CD14-positive monocyte (primary cell): ENCODE measurements at regions not wholly inside any gene's neighbourhood (a gene's known extent, or its start where the extent isn't known, plus 50 kb on each side); places are given as distances from the start of the nearest gene placed in this dataset.

Source experiments
- DNase-seq, 3 donors: peaks; one replicate each; pipeline ENCODE4 v3.0.0-alpha.2; 2011 to 2022
- H2AFZ ChIP-seq: 2 replicates; pipeline ENCODE4 v1.6.0; 2012; ENCODE audit warnings: mild to moderate bottlenecking, low read depth, low read length, inconsistent platforms; ENCODE audit not compliant: insufficient read depth, poor library complexity, severe bottlenecking
- H3K27ac ChIP-seq, 2 donors: 1 replicate in 1 of 2; 2 replicates in 1 of 2; pipeline ENCODE4 v1.5.1; 2012 to 2013; ENCODE audit warnings: low read length in 2 of 2, control low read depth in 1 of 2, inconsistent platforms in 1 of 2, low read depth in 1 of 2, mild to moderate bottlenecking in 1 of 2
- H3K27me3 ChIP-seq, 2 donors: one replicate each; pipeline versions ENCODE4 v1.6.0 to v1.6.1; 2011 to 2013; ENCODE audit warnings: low read length in 2 of 2; ENCODE audit not compliant: control insufficient read depth in 2 of 2, insufficient read depth in 2 of 2
- H3K36me3 ChIP-seq, 2 donors: replicated peaks in 1 of 2; 1 replicate in 1 of 2; 2 replicates in 1 of 2; pipeline versions ENCODE4 v1.5.1 to v1.6.1; 2012 to 2013; ENCODE audit warnings: low read length in 2 of 2, control low read depth in 1 of 2, inconsistent platforms in 1 of 2, mild to moderate bottlenecking in 1 of 2; ENCODE audit not compliant: insufficient read depth in 2 of 2, control insufficient read depth in 1 of 2
- H3K4me1 ChIP-seq, 2 donors: 1 replicate in 1 of 2; 2 replicates in 1 of 2; pipeline versions ENCODE4 v1.5.1 to v1.6.1; 2012 to 2013; ENCODE audit warnings: low read length in 2 of 2, control low read depth in 1 of 2, inconsistent platforms in 1 of 2, mild to moderate bottlenecking in 1 of 2, moderate library complexity in 1 of 2; ENCODE audit not compliant: insufficient read depth in 2 of 2, control insufficient read depth in 1 of 2
- H3K4me2 ChIP-seq: replicated peaks from 2 replicates; pipeline ENCODE3; 2012; ENCODE audit warnings: low read length, moderate library complexity, mild to moderate bottlenecking; ENCODE audit not compliant: poor library complexity, severe bottlenecking; ENCODE audit errors: extremely low read depth
- H3K4me3 ChIP-seq, 3 experiments: fragments of 200-600 bp in 1 of 3; sonication (generic) in 1 of 3; replicated peaks in 1 of 3; 1 replicate in 2 of 3; 2 replicates in 1 of 3; pipeline ENCODE4 v1.5.1; 2011 to 2013; ENCODE audit warnings: low read length in 3 of 3, mild to moderate bottlenecking in 3 of 3, control low read depth in 2 of 3, low read depth in 2 of 3, inconsistent platforms in 1 of 3, moderate library complexity in 1 of 3
- H3K79me2 ChIP-seq: 2 replicates; pipeline ENCODE4 v1.6.0; 2012; ENCODE audit warnings: mild to moderate bottlenecking, control low read depth, inconsistent platforms, low read length, moderate library complexity; ENCODE audit not compliant: insufficient read depth
- H3K9ac ChIP-seq: 2 replicates; pipeline ENCODE4 v1.6.0; 2017; ENCODE audit warnings: low read length, mild to moderate bottlenecking; ENCODE audit not compliant: insufficient read depth, poor library complexity, severe bottlenecking
- H3K9me3 ChIP-seq, 2 donors: replicated peaks in 1 of 2; 1 replicate in 1 of 2; 2 replicates in 1 of 2; pipeline versions ENCODE4 v1.5.1 to v1.6.1; 2012 to 2013; ENCODE audit warnings: low read length in 2 of 2, control low read depth in 1 of 2; ENCODE audit not compliant: control insufficient read depth in 1 of 2, insufficient read depth in 1 of 2
- H4K20me1 ChIP-seq: 2 replicates; pipeline ENCODE4 v1.6.0; 2012; ENCODE audit warnings: mild to moderate bottlenecking, low read length, control low read depth, moderate library complexity; ENCODE audit not compliant: insufficient read depth
- H3K27ac Mint-ChIP-seq, 7 donors: one replicate each; pipeline ENCODE4 v1.8.0; 2020; ENCODE audit warnings: mild to moderate bottlenecking in 7 of 7, mixed read lengths in 7 of 7, moderate library complexity in 6 of 7, inconsistent platforms in 2 of 7
- H3K27me3 Mint-ChIP-seq, 3 donors: one replicate each; pipeline ENCODE4 v1.8.0; 2021 to 2022; ENCODE audit warnings: low read depth in 3 of 3, mild to moderate bottlenecking in 3 of 3, mixed read lengths in 3 of 3, moderate library complexity in 3 of 3, inconsistent platforms in 1 of 3
- H3K36me3 Mint-ChIP-seq, 2 donors: one replicate each; pipeline ENCODE4 v1.8.0; 2020; ENCODE audit warnings: mixed read lengths in 2 of 2, inconsistent platforms in 1 of 2, mild to moderate bottlenecking in 1 of 2
- H3K4me1 Mint-ChIP-seq: one replicate; pipeline ENCODE4 v1.8.0; 2020; ENCODE audit warnings: mild to moderate bottlenecking, mixed read lengths
- H3K4me3 Mint-ChIP-seq, 2 donors: one replicate each; pipeline ENCODE4 v1.8.0; 2020; ENCODE audit warnings: mild to moderate bottlenecking in 2 of 2, mixed read lengths in 2 of 2, moderate library complexity in 1 of 2
- H3K9me3 Mint-ChIP-seq, 7 donors: one replicate each; pipeline ENCODE4 v1.8.0; 2020 to 2022; ENCODE audit warnings: mixed read lengths in 7 of 7, mild to moderate bottlenecking in 6 of 7, moderate library complexity in 6 of 7, inconsistent platforms in 2 of 7
- CTCF ChIP-seq: fragments of 200-600 bp; IDR thresholded peaks from one replicate; pipeline ENCODE4 v1.8.0; 2022; ENCODE audit warnings: antibody characterized with exemption, mild to moderate bottlenecking
- WGBS: methylation state at CpG from one replicate; pipeline ENCODE4 v1.1.5; 2013; ENCODE audit warnings: missing lambda C conversion rate; ENCODE audit not compliant: insufficient coverage; 5-methylcytosine and 5-hydroxymethylcytosine counted together
- intact Hi-C, 2 donors: fragments of 100-400 bp; cut with micrococcal nuclease; formaldehyde crosslinking; loops; one replicate each; pipeline versions ENCODE4 v1.15.0 to v1.15.1; 2023

GRCh38 chr5:12258549-12258948 is 354.3 kb upstream of the CTNND2 start:
- peaks cover 0 to 13% of the 10 kb centered on the region in 2 donors for H3K9me3 ChIP-seq
- H3K4me3 ChIP-seq, result no peak overlapping the region
- no peak for DNase-seq
- TF ChIP-seq CTCF, result no peak
- H3K9me3 Mint-ChIP-seq, result peaks cover 0 to 10% (median 2%) of the 10 kb centered on the region in 7 donors
- no peaks in the 10 kb centered on the region for H3K27me3 Mint-ChIP-seq
- no peak overlapping the region for H2AFZ ChIP-seq
- no peaks in the 10 kb centered on the region for H3K4me1 Mint-ChIP-seq
- H3K79me2 ChIP-seq, result no peaks in the 10 kb centered on the region
- H4K20me1 ChIP-seq, result no peaks in the 10 kb centered on the region
- no peaks in the 10 kb centered on the region for H3K36me3 ChIP-seq
- no peak overlapping the region for H3K9ac ChIP-seq
- no peaks in the 10 kb centered on the region for H3K36me3 Mint-ChIP-seq
- WGBS, result no CpG with 5 or more reads among the region's 2 CpGs
- H3K4me2 ChIP-seq, result no peak overlapping the region
- no peak overlapping the region for H3K4me3 Mint-ChIP-seq
- intact Hi-C loops, result no loop called here
- H3K27ac Mint-ChIP-seq, result no peak overlapping the region
- H3K4me1 ChIP-seq, result no peaks in the 10 kb centered on the region
- H3K27me3 ChIP-seq, result no peaks in the 10 kb centered on the region
- no peak overlapping the region for H3K27ac ChIP-seq

GRCh38 chr5:12250454-12250853 is 346.2 kb upstream of the CTNND2 start:
- intact Hi-C loops, result no loop called here
- no peaks in the 10 kb centered on the region for H3K27me3 Mint-ChIP-seq
- Histone ChIP-seq H3K9me3 (peaks cover 0 to under 1% of the 10 kb centered on the region in 2 donors), H3K4me1 (no peaks in the 10 kb centered on the region), H2AFZ (no peak overlapping the region), H3K27ac (no peak overlapping the region), H3K27me3 (no peaks in the 10 kb centered on the region), H4K20me1 (no peaks in the 10 kb centered on the region), H3K9ac (no peak overlapping the region), H3K4me2 (no peak overlapping the region), H3K36me3 (no peaks in the 10 kb centered on the region), H3K79me2 (no peaks in the 10 kb centered on the region), H3K4me3 (no peak overlapping the region)
- 100% methylated on average over 1 of the region's 2 CpGs for WGBS
- H3K36me3 Mint-ChIP-seq, result no peaks in the 10 kb centered on the region
- no peaks in the 10 kb centered on the region for H3K4me1 Mint-ChIP-seq
- DNase-seq, result no peak
- no peak for TF ChIP-seq CTCF
- no peak overlapping the region for H3K4me3 Mint-ChIP-seq
- H3K27ac Mint-ChIP-seq, result no peak overlapping the region
- peaks cover 0 to 2% (median 0%) of the 10 kb centered on the region in 7 donors for H3K9me3 Mint-ChIP-seq
